GM12878 (cell line): ENCODE measurements at regions not wholly inside any gene's neighbourhood (a gene's known extent, or its start where the extent isn't known, plus 50 kb on each side); places are given as distances from the start of the nearest gene placed in this dataset.

ENCODE experiments used
- BCL11A ChIP-seq: IDR thresholded peaks from 2 replicates; pipeline ENCODE4 v1.6.1; 2011; ENCODE audit warnings: low read depth, low read length
- CBFB ChIP-seq: IDR thresholded peaks from 2 replicates; pipeline ENCODE4 v1.6.1; 2016; ENCODE audit warnings: antibody characterized with exemption, low read depth
- CHD4 ChIP-seq: fragments of 200-600 bp; sonication (generic); IDR thresholded peaks from 2 replicates; pipeline ENCODE4 v1.6.1; 2016; ENCODE audit warnings: mild to moderate bottlenecking
- CTCF ChIP-seq, 3 experiments: IDR thresholded peaks in 2 of 3; conservative IDR thresholded peaks in 1 of 3; 2 replicates each; pipeline ENCODE4 v1.5.1; 2011; ENCODE audit warnings: low read depth in 3 of 3, low read length in 3 of 3, mild to moderate bottlenecking in 3 of 3, control low read depth in 2 of 3, moderate library complexity in 2 of 3, inconsistent platforms in 1 of 3, mixed read lengths in 1 of 3; ENCODE audit not compliant: control insufficient read depth in 2 of 3, insufficient read depth in 1 of 3; ENCODE audit errors: extremely low read depth in 1 of 3
- FOXM1 ChIP-seq: IDR thresholded peaks from 2 replicates; pipeline ENCODE4 v1.6.1; 2012; ENCODE audit warnings: low read depth, mild to moderate bottlenecking, inconsistent platforms, low read length, moderate library complexity
- MAX ChIP-seq: IDR thresholded peaks from 2 replicates; pipeline ENCODE4 v1.6.1; 2012; ENCODE audit warnings: low read depth, low read length, improper control_type of control experiment
- NRF1 ChIP-seq: conservative IDR thresholded peaks from 2 replicates; pipeline ENCODE4 v1.6.1; 2011; ENCODE audit warnings: mild to moderate bottlenecking, low read depth, low read length, improper control_type of control experiment
- POLR2A ChIP-seq: IDR thresholded peaks from 2 replicates; pipeline ENCODE4 v1.6.1; 2011; ENCODE audit warnings: low read depth, mild to moderate bottlenecking, low read length
- POLR2AphosphoS5 ChIP-seq: IDR thresholded peaks from 2 replicates; pipeline ENCODE4 v1.6.1; 2011; ENCODE audit warnings: mild to moderate bottlenecking, low read length, inconsistent platforms
- RAD51 ChIP-seq: fragments of 450-650 bp; IDR thresholded peaks from 2 replicates; pipeline ENCODE4 v1.6.1; 2016; ENCODE audit warnings: moderate library complexity, mild to moderate bottlenecking, inconsistent platforms
- SPI1 ChIP-seq: IDR thresholded peaks from 2 replicates; pipeline ENCODE4 v1.6.1; 2011; ENCODE audit warnings: low read depth, mild to moderate bottlenecking, low read length, moderate library complexity, borderline replicate concordance; ENCODE audit not compliant: insufficient read depth
- SUZ12 ChIP-seq: fragments of 200-600 bp; sonication (generic); IDR thresholded peaks from one replicate; pipeline ENCODE4 v1.6.1; 2018; ENCODE audit warnings: antibody characterized with exemption, mild to moderate bottlenecking; ENCODE audit not compliant: unreplicated experiment
- TBL1XR1 ChIP-seq: IDR thresholded peaks from 2 replicates; pipeline ENCODE4 v1.6.1; 2012; ENCODE audit warnings: low read depth, low read length, improper control_type of control experiment

- TF ChIP-seq SUZ12 (no peak), CHD4 (no peak), SPI1 (no peak), CBFB (no peak), BCL11A (no peak), FOXM1 (no peak), TBL1XR1 (no peak), RAD51 (no peak), CTCF (IDR thresholded peaks at IDR 0.05 in 2 of 3, conservative IDR thresholded peaks at IDR 0.05 in 1 of 3; ENCODE audit: control insufficient read depth in 2 of 3, extremely low read depth in 1 of 3, insufficient read depth in 1 of 3, low read depth in 3 of 3, low read length in 3 of 3) (no peak), MAX (no peak), NRF1 (no peak), POLR2A (no peak), POLR2AphosphoS5 (no peak)
These were observed 200.0 kb downstream of the FGF10 start for GRCh38 chr5:44189255-44189654.
